ENCODE measurements at regions not wholly inside any gene's neighbourhood (a gene's known extent, or its start where the extent isn't known, plus 50 kb on each side); places are given as distances from the start of the nearest gene placed in this dataset.

- DNase-seq: no peak
These were observed 60.3 kb upstream of the TBX3 start for GRCh38 chr12:114744285-114744684.

- DNase-seq: no peak
These were observed 59.8 kb upstream of the TBX3 start for GRCh38 chr12:114743799-114744198.

- DNase-seq: no peak
These were observed 59.3 kb upstream of the TBX3 start for GRCh38 chr12:114743289-114743688.

- DNase-seq: no peak
These were observed 58.4 kb upstream of the TBX3 start for GRCh38 chr12:114742363-114742762.

GRCh38 chr12:114741940-114742339 is 58.0 kb upstream of the TBX3 start:
- DNase-seq: no peak

- no peak for DNase-seq
These were observed 56.5 kb upstream of the TBX3 start for GRCh38 chr12:114740448-114740847.

GRCh38 chr12:114738460-114739184 is 54.6 kb upstream of the TBX3 start:
- no peak for DNase-seq

- DNase-seq: no peak
These were observed 51.9 kb upstream of the TBX3 start for GRCh38 chr12:114735680-114736374.

GRCh38 chr12:114735011-114735410 is 51.0 kb upstream of the TBX3 start:
- DNase-seq: no peak

- no peak for DNase-seq
These were observed 49.9 kb upstream of the TBX3 start for GRCh38 chr12:114733919-114734318.

All from NCI-H2227 treated with DMSO at 0.1 percent for 48 hours (cell line).